K562 (cell line): ENCODE measurements at regions not wholly inside any gene's neighbourhood (a gene's known extent, or its start where the extent isn't known, plus 50 kb on each side); places are given as distances from the start of the nearest gene placed in this dataset.

Source experiments
- ATAC-seq: fragments of 200-7000 bp; cut with Tn5 transposase; 3 replicates; pipeline ENCODE4 v1.9.1; 2020; ENCODE audit warnings: moderate library complexity
- BruUV-seq: library from RNA; stranded (reverse); fragments of 400-500 nt; replicated peaks from 2 replicates; lab custom pipeline; 2021; lab: Mats Ljungman, UMichigan
- CTCF ChIA-PET: fragments of 300-600 bp; formaldehyde crosslinking; extraction: SDS; loops from one replicate; lab custom pipeline; 2021; ENCODE audit warnings: low intra/inter-chr PET ratio; lab: Yijun Ruan, JAX
- POLR2A ChIA-PET: fragments of 300-600, 350-650 bp; sonication (Branson Sonifier 250); formaldehyde crosslinking; extraction: SDS; loops from one replicate; lab custom pipeline; 2021; ENCODE audit warnings: antibody characterized with exemption, inconsistent platforms; lab: Yijun Ruan, JAX
- DNase-seq, 4 experiments: peaks; one replicate each; pipeline versions ENCODE4 v3.0.0 to v3.0.0-alpha.2; 2011 to 2018; ENCODE audit warnings: low spot score in 3 of 4, mixed read lengths in 3 of 4; ENCODE audit errors: extremely low read depth in 1 of 4
- FAIRE-seq: peaks from 2 replicates; lab custom pipeline; 2011; peaks lifted over from hg19 to GRCh38; lab: Jason Lieb, UNC
- H2AFZ ChIP-seq: 2 replicates; pipeline ENCODE4 v1.6.0; 2011; ENCODE audit warnings: low read depth, low read length, control low read depth, inconsistent platforms
- H3K27ac ChIP-seq: fragments of 200-600 bp; 3 replicates; pipeline ENCODE4 v1.8.0; 2011; ENCODE audit warnings: low read depth, mild to moderate bottlenecking, control low read depth, inconsistent platforms, low read length, moderate library complexity, mixed read lengths; ENCODE audit errors: extremely low read depth
- H3K27me3 ChIP-seq, 2 experiments: fragments of 300-600 bp in 1 of 2; 2 replicates in 1 of 2; 3 replicates in 1 of 2; pipeline versions ENCODE4 v1.6.0 to v1.8.0; 2011; ENCODE audit warnings: inconsistent platforms in 2 of 2, low read length in 2 of 2, mild to moderate bottlenecking in 1 of 2, mixed read lengths in 1 of 2, moderate library complexity in 1 of 2; ENCODE audit not compliant: control insufficient read depth in 2 of 2, insufficient read depth in 2 of 2
- H3K36me3 ChIP-seq: fragments of 300-600 bp; 3 replicates; pipeline ENCODE4 v1.8.0; 2011; ENCODE audit warnings: mild to moderate bottlenecking, low read length, inconsistent platforms; ENCODE audit not compliant: control insufficient read depth, insufficient read depth
- H3K4me1 ChIP-seq, 2 experiments: fragments of 200-600 bp in 1 of 2; replicated peaks in 1 of 2; 2 replicates in 1 of 2; 3 replicates in 1 of 2; pipeline versions ENCODE4 v1.5.1 to v1.8.0; 2011; ENCODE audit warnings: inconsistent platforms in 2 of 2, low read length in 2 of 2, mild to moderate bottlenecking in 1 of 2, mixed read lengths in 1 of 2, moderate library complexity in 1 of 2; ENCODE audit not compliant: control insufficient read depth in 2 of 2, insufficient read depth in 2 of 2
- H3K4me2 ChIP-seq: 2 replicates; pipeline ENCODE4 v1.6.1; 2011; ENCODE audit warnings: low read length, control low read depth, inconsistent platforms, mixed read lengths; ENCODE audit not compliant: insufficient read depth
- H3K4me3 ChIP-seq: fragments of 200-600 bp; sonication (generic), shearing (Covaris generic); 2 replicates; pipeline ENCODE4 v1.5.1; 2016; ENCODE audit warnings: control low read depth, inconsistent platforms
- H3K79me2 ChIP-seq: fragments of 200-600 bp; 3 replicates; pipeline ENCODE4 v1.8.0; 2011; ENCODE audit warnings: low read length, inconsistent platforms; ENCODE audit not compliant: control insufficient read depth, insufficient read depth
- H3K9ac ChIP-seq, 2 experiments: 2 replicates each; pipeline versions ENCODE4 v1.6.0 to v1.6.1; 2011; ENCODE audit warnings: low read depth in 2 of 2, low read length in 2 of 2, control low read depth in 1 of 2, inconsistent platforms in 1 of 2, mild to moderate bottlenecking in 1 of 2, mixed read lengths in 1 of 2; ENCODE audit not compliant: insufficient read depth in 1 of 2
- H3K9me1 ChIP-seq: one replicate; pipeline ENCODE4 v1.6.0; 2011; ENCODE audit warnings: inconsistent platforms, mild to moderate bottlenecking, low read length, moderate library complexity; ENCODE audit not compliant: control insufficient read depth, insufficient read depth
- H3K9me3 ChIP-seq: replicated peaks from 2 replicates; pipeline ENCODE4 v1.5.1; 2011; ENCODE audit warnings: low read depth, low read length, inconsistent platforms; ENCODE audit not compliant: control insufficient read depth, insufficient read depth
- H4K20me1 ChIP-seq: replicated peaks from 2 replicates; pipeline ENCODE4 v1.6.1; 2011; ENCODE audit warnings: low read length, inconsistent platforms, mixed read lengths; ENCODE audit not compliant: control insufficient read depth, insufficient read depth
- KDM1A ChIP-seq, 2 experiments: fragments of 450-650 bp; IDR thresholded peaks; 2 replicates each; pipeline ENCODE4 v1.6.1; 2016; ENCODE audit warnings: mild to moderate bottlenecking in 2 of 2
- NFE2L1 ChIP-seq: fragments of 450-650 bp; IDR thresholded peaks from 2 replicates; pipeline ENCODE4 v1.6.1; 2016; ENCODE audit warnings: missing genetic modification characterization, low read depth, mild to moderate bottlenecking, missing compliant biosample characterization, moderate library complexity, borderline replicate concordance
- NFIC ChIP-seq: fragments of 450-650 bp; IDR thresholded peaks from 2 replicates; pipeline ENCODE4 v1.6.1; 2017; ENCODE audit warnings: mild to moderate bottlenecking, inconsistent platforms
- WHSC1 ChIP-seq: IDR thresholded peaks from one replicate; pipeline ENCODE4 v1.6.1; 2012; ENCODE audit warnings: low read length, control low read depth, inconsistent platforms
- XRCC4 ChIP-seq: IDR thresholded peaks from one replicate; pipeline ENCODE4 v1.6.1; 2011; ENCODE audit not compliant: insufficient read depth, insufficient read length; ENCODE audit errors: extremely low read depth
- ZBTB40 ChIP-seq, 2 experiments: fragments of 450-650 bp in 1 of 2; sonication (generic) in 1 of 2; formaldehyde crosslinking in 1 of 2; IDR thresholded peaks; 2 replicates each; pipeline versions ENCODE4 v1.7.1 to v1.9.0; 2016 to 2022; ENCODE audit warnings: inconsistent platforms in 1 of 2, mild to moderate bottlenecking in 1 of 2, missing genetic modification reagents in 1 of 2
- ZC3H4 ChIP-seq: sonication (generic); formaldehyde crosslinking; IDR thresholded peaks from 2 replicates; pipeline ENCODE4 v1.9.0; 2021; ENCODE audit warnings: missing genetic modification reagents, borderline replicate concordance
- ZNF165 ChIP-seq: fragments of 250-450 bp; sonication (Bioruptor Pico); IDR thresholded peaks from 2 replicates; pipeline ENCODE4 v1.4.0; 2020; ENCODE audit warnings: borderline replicate concordance
- ZNF3 ChIP-seq: fragments of 250-450 bp; sonication (Bioruptor Pico); IDR thresholded peaks from 2 replicates; pipeline ENCODE4 v1.5.0; 2021; ENCODE audit warnings: mild to moderate bottlenecking, moderate library complexity
- ZNF316 ChIP-seq: fragments of 450-650 bp; IDR thresholded peaks from 2 replicates; pipeline ENCODE4 v1.6.1; 2016
- WGBS: fragments of 100-300 bp; shearing (Covaris generic); methylation state at CpG from one replicate; pipeline ENCODE4 v1.1.6; 2016; ENCODE audit warnings: low coverage, mixed read lengths; ENCODE audit not compliant: insufficient coverage; ENCODE audit errors: missing lambda C conversion rate; 5-methylcytosine and 5-hydroxymethylcytosine counted together
- in situ Hi-C: fragments of 300-500 bp; cut with MboI; formaldehyde crosslinking; loops from 4 replicates; pipeline ENCODE4 v1.15.0; 2018; ENCODE audit warnings: inconsistent platforms, mixed read lengths
- intact Hi-C: fragments of 100-400 bp; cut with micrococcal nuclease; formaldehyde crosslinking; loops from 2 replicates; pipeline ENCODE4 v1.14.2; 2022
- TF ChIP-seq, protein P1 (sequence below): sonication (generic); formaldehyde crosslinking; IDR thresholded peaks from 2 replicates; pipeline ENCODE4 v1.8.0; 2022; ENCODE audit warnings: mild to moderate bottlenecking, missing genetic modification reagents

GRCh38 chr1:228867108-228867950 lies 132.1 kb downstream of the RHOU start:
- ChIA-PET CTCF (no interaction called here), POLR2A (no interaction called here)
- Histone ChIP-seq H3K9me3 (no peaks in the 10 kb centered on the region), H3K9me1 (no peaks in the 10 kb centered on the region), H3K4me1 (no peaks in the 10 kb centered on the region), H4K20me1 (no peaks in the 10 kb centered on the region), H3K9ac (no peak overlapping the region), H3K27me3 (peaks cover 12 to 53% of the 10 kb centered on the region in 2 experiments), H3K4me3 (no peak overlapping the region), H3K79me2 (no peaks in the 10 kb centered on the region), H3K4me2 (no peak overlapping the region), H3K36me3 (no peaks in the 10 kb centered on the region), H3K27ac (no peak overlapping the region), H2AFZ (no peak overlapping the region)
- intact Hi-C loops (no loop called here), in situ Hi-C loops (no loop called here)
- BruUV-seq = no TSS peak
- DNase-seq (peak in 1 of 4 experiments; percentile 6), FAIRE-seq (no peak), ATAC-seq (peak; percentile 62; the same call in 2 of the 3 replicates)
- under 1% methylated on average over 7 of the region's 7 CpGs for WGBS
- no peak for TF ChIP-seq ZNF3 (CRISPR knock-in tag)
- no peak for TF ChIP-seq WHSC1
- TF ChIP-seq XRCC4 = no peak
- TF ChIP-seq ZC3H4 (CRISPR knock-in tag) = no peak
- no peak for TF ChIP-seq KDM1A (IDR thresholded peaks at IDR 0.05)
- TF ChIP-seq NFIC = no peak
- no peak for TF ChIP-seq ZBTB40 (IDR thresholded peaks at IDR 0.05)
- no peak for TF ChIP-seq ZBTB40 (CRISPR knock-in tag; IDR thresholded peaks at IDR 0.05)
- TF ChIP-seq, protein P1, sequence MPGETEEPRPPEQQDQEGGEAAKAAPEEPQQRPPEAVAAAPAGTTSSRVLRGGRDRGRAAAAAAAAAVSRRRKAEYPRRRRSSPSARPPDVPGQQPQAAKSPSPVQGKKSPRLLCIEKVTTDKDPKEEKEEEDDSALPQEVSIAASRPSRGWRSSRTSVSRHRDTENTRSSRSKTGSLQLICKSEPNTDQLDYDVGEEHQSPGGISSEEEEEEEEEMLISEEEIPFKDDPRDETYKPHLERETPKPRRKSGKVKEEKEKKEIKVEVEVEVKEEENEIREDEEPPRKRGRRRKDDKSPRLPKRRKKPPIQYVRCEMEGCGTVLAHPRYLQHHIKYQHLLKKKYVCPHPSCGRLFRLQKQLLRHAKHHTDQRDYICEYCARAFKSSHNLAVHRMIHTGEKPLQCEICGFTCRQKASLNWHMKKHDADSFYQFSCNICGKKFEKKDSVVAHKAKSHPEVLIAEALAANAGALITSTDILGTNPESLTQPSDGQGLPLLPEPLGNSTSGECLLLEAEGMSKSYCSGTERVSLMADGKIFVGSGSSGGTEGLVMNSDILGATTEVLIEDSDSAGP (CRISPR knock-in tag) = no peak
- no peak for TF ChIP-seq ZNF316
- TF ChIP-seq NFE2L1 = no peak
- no peak for TF ChIP-seq ZNF165
